Caco-2 (cell line): ENCODE measurements at regions not wholly inside any gene's neighbourhood (a gene's known extent, or its start where the extent isn't known, plus 50 kb on each side); places are given as distances from the start of the nearest gene placed in this dataset.

Experiments used
- BruUV-seq: library from RNA; stranded (reverse); fragments of 400-500 nt; replicated peaks from 2 replicates; lab custom pipeline; 2021; lab: Mats Ljungman, UMichigan
- CTCF ChIA-PET: fragments of 300-600 bp; sonication (Branson Sonifier 250); formaldehyde crosslinking; loops from one replicate; lab custom pipeline; 2022; ENCODE audit warnings: antibody characterized with exemption; lab: Charles Lee
- POLR2A ChIA-PET: fragments of 300-600 bp; sonication (Branson Sonifier 250); formaldehyde crosslinking; loops from one replicate; lab custom pipeline; 2022; ENCODE audit warnings: antibody characterized with exemption; lab: Charles Lee
- DNase-seq, 2 experiments: peaks; one replicate each; pipeline versions ENCODE4 v3.0.0 to v3.0.0-alpha.2; 2020 to 2022
- H3K27me3 ChIP-seq: replicated peaks from 2 replicates; pipeline ENCODE4 v1.6.0; 2011; ENCODE audit warnings: low read length; ENCODE audit not compliant: control insufficient read depth, insufficient read depth
- H3K36me3 ChIP-seq: 2 replicates; pipeline ENCODE4 v1.5.1; 2011; ENCODE audit warnings: low read length; ENCODE audit not compliant: control insufficient read depth, insufficient read depth
- H3K4me1 ChIP-seq: fragments of 250-450 bp; sonication (Bioruptor Pico); 2 replicates; pipeline ENCODE4 v1.5.1; 2020; ENCODE audit warnings: mild to moderate bottlenecking
- H3K4me3 ChIP-seq: 2 replicates; pipeline ENCODE4 v1.5.1; 2011; ENCODE audit warnings: low read depth, mild to moderate bottlenecking, control low read depth, low read length
- H3K9me3 ChIP-seq: fragments of 250-450 bp; sonication (Bioruptor Pico); 2 replicates; pipeline ENCODE4 v1.5.1; 2020; ENCODE audit warnings: mild to moderate bottlenecking, moderate library complexity
- H3K27ac Mint-ChIP-seq: one replicate; pipeline ENCODE4 v1.8.0; 2022; ENCODE audit warnings: mixed read lengths; ENCODE audit not compliant: unreplicated experiment
- H3K27me3 Mint-ChIP-seq: one replicate; pipeline ENCODE4 v1.8.0; 2022; ENCODE audit warnings: mixed read lengths; ENCODE audit not compliant: insufficient read depth, unreplicated experiment
- H3K36me3 Mint-ChIP-seq: one replicate; pipeline ENCODE4 v1.8.0; 2022; ENCODE audit warnings: mild to moderate bottlenecking, mixed read lengths; ENCODE audit not compliant: insufficient read depth, unreplicated experiment
- H3K4me1 Mint-ChIP-seq: one replicate; pipeline ENCODE4 v1.8.0; 2022; ENCODE audit warnings: low read depth, mixed read lengths; ENCODE audit not compliant: unreplicated experiment
- H3K4me3 Mint-ChIP-seq: one replicate; pipeline ENCODE4 v1.8.0; 2022; ENCODE audit warnings: mild to moderate bottlenecking, moderate library complexity, mixed read lengths; ENCODE audit not compliant: unreplicated experiment
- H3K9me3 Mint-ChIP-seq: one replicate; pipeline ENCODE4 v1.8.0; 2022; ENCODE audit warnings: mixed read lengths; ENCODE audit not compliant: unreplicated experiment
- intact Hi-C: fragments of 100-400 bp; cut with micrococcal nuclease; formaldehyde crosslinking; loops from one replicate; pipeline ENCODE4 v1.10.0; 2022; ENCODE audit not compliant: unreplicated experiment
- TF ChIP-seq, protein P1 (sequence below), 2 experiments: fragments of 200-600 bp in 1 of 2; IDR thresholded peaks; 1 replicate in 1 of 2; 2 replicates in 1 of 2; pipeline versions ENCODE4 v1.5.1 to v1.8.0; 2011 to 2022; ENCODE audit warnings: antibody characterized with exemption in 1 of 2, control low read depth in 1 of 2, inconsistent platforms in 1 of 2, low read depth in 1 of 2, low read length in 1 of 2, mild to moderate bottlenecking in 1 of 2, moderate library complexity in 1 of 2; ENCODE audit not compliant: insufficient read depth in 1 of 2, severe bottlenecking in 1 of 2, unreplicated experiment in 1 of 2

DNA sequence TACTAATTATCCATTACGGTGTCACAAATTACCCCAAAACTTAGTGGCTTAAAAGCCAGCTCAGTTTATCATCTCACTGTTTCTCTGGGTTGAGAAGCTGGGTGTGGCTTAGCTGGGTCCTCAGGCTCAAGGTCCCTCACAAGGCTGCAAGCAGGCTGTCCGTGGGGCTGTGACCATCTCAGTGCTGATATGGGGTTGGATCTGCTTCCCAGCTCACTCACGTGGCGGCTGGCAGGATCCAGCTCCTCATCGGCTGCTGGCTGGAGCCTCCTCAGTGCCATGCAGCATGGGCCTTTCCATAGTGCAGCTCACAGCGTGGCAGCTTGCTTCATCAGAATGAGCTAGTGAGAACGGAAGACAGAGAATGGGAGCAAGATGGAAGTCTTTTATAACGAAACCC lies 128.5 kb upstream of the CPEB4 start:
- no peaks in the 10 kb centered on the region for H3K36me3 Mint-ChIP-seq
- H3K27ac Mint-ChIP-seq, result no peak overlapping the region
- ChIA-PET CTCF (no interaction called here), POLR2A (no interaction called here)
- no TSS peak for BruUV-seq
- H3K27me3 Mint-ChIP-seq, result no peaks in the 10 kb centered on the region
- Histone ChIP-seq H3K27me3 (no peaks in the 10 kb centered on the region), H3K36me3 (no peaks in the 10 kb centered on the region), H3K4me3 (no peak overlapping the region), H3K9me3 (no peaks in the 10 kb centered on the region), H3K4me1 (peaks cover 23% of the 10 kb centered on the region)
- no peaks in the 10 kb centered on the region for H3K9me3 Mint-ChIP-seq
- no peak overlapping the region for H3K4me3 Mint-ChIP-seq
- no peak for DNase-seq
- TF ChIP-seq, protein P1, sequence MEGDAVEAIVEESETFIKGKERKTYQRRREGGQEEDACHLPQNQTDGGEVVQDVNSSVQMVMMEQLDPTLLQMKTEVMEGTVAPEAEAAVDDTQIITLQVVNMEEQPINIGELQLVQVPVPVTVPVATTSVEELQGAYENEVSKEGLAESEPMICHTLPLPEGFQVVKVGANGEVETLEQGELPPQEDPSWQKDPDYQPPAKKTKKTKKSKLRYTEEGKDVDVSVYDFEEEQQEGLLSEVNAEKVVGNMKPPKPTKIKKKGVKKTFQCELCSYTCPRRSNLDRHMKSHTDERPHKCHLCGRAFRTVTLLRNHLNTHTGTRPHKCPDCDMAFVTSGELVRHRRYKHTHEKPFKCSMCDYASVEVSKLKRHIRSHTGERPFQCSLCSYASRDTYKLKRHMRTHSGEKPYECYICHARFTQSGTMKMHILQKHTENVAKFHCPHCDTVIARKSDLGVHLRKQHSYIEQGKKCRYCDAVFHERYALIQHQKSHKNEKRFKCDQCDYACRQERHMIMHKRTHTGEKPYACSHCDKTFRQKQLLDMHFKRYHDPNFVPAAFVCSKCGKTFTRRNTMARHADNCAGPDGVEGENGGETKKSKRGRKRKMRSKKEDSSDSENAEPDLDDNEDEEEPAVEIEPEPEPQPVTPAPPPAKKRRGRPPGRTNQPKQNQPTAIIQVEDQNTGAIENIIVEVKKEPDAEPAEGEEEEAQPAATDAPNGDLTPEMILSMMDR (IDR thresholded peaks at IDR 0.05; ENCODE audit: insufficient read depth in 1 of 2, low read depth in 1 of 2, low read length in 1 of 2, severe bottlenecking in 1 of 2, unreplicated experiment in 1 of 2), result no peak
- intact Hi-C loops, result loop anchor here (10.0 kb wide), 1 partner anchor 75 kb away; no protein-coding TSS in a partner anchor
- H3K4me1 Mint-ChIP-seq, result peaks cover 10% of the 10 kb centered on the region

DNA sequence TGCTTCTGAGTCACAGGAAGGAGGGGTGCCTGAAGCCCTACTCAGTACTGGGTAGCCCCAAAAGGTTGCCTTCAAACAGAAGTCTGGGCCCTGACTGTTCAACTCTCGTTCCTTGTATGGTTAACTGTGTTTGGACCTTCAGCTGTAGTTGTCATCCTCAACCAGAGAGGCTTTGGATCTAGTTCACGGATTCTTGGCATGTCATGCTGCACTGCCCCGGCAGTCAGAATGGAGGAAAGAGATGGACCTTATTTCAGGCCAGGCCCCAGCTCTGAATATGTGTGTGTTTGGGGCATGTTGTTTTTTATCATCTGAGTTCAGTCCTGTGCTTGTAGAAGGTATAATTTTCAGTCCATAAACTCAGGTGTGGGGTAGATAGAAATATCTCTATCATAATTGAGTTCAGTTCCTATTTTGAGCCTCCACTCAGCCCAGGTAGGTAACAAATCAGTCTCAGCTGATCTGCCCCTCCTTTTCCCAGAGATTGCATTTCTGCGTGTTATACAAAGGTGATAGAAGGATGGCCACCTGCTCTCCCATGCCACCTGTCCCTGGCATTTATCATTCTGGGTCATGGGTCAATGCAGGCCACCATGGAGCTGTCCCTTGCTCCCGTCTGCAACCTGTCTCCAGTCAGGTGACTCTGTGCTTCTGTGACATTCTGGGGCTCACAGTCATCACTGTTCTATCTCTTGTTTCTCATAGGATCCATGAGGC lies 127.5 kb upstream of the CPEB4 start:
- DNase-seq, result no peak
- no TSS peak for BruUV-seq
- Mint-ChIP-seq H3K27me3 (no peaks in the 10 kb centered on the region), H3K4me3 (no peak overlapping the region), H3K9me3 (no peaks in the 10 kb centered on the region), H3K36me3 (no peaks in the 10 kb centered on the region), H3K27ac (no peak overlapping the region), H3K4me1 (peaks cover 10% of the 10 kb centered on the region)
- ChIA-PET POLR2A (no interaction called here), CTCF (no interaction called here)
- H3K4me1 ChIP-seq, result peaks cover 26% of the 10 kb centered on the region
- no peaks in the 10 kb centered on the region for H3K27me3 ChIP-seq
- intact Hi-C loops, result loop anchor here (10.0 kb wide), 1 partner anchor 76 kb away; no protein-coding TSS in a partner anchor
- TF ChIP-seq, protein P1 (IDR thresholded peaks at IDR 0.05; ENCODE audit: insufficient read depth in 1 of 2, low read depth in 1 of 2, low read length in 1 of 2, severe bottlenecking in 1 of 2, unreplicated experiment in 1 of 2), result no peak
- H3K36me3 ChIP-seq, result no peaks in the 10 kb centered on the region
- no peak overlapping the region for H3K4me3 ChIP-seq
- no peaks in the 10 kb centered on the region for H3K9me3 ChIP-seq

DNA sequence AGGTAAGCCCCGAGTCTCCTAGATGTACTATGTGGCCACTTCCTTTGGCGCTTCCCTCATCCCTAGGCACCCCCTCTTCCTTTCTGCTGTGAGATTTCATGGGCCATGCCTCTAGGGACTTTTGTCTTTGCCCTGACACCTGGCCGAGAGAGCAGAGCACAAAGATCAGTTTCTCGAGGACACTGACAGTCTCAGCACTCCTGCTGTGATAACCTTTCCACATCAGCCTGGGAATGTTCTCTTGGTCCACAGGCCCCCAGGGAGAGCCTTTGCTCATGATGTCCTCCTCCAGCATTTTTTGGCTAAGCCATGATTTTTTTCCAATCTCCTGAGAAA lies 127.0 kb upstream of the CPEB4 start:
- POLR2A ChIA-PET, result no interaction called here
- BruUV-seq, result no TSS peak
- DNase-seq, result no peak
- Mint-ChIP-seq H3K4me3 (no peak overlapping the region), H3K27me3 (no peaks in the 10 kb centered on the region), H3K4me1 (peaks cover 15% of the 10 kb centered on the region), H3K36me3 (no peaks in the 10 kb centered on the region), H3K9me3 (no peaks in the 10 kb centered on the region), H3K27ac (no peak overlapping the region)
- TF ChIP-seq, protein P1 (IDR thresholded peaks at IDR 0.05; ENCODE audit: insufficient read depth in 1 of 2, low read depth in 1 of 2, low read length in 1 of 2, severe bottlenecking in 1 of 2, unreplicated experiment in 1 of 2), result no peak
- no peaks in the 10 kb centered on the region for H3K9me3 ChIP-seq
- H3K4me3 ChIP-seq, result no peak overlapping the region
- H3K4me1 ChIP-seq, result peaks cover 29% of the 10 kb centered on the region
- CTCF ChIA-PET, result no interaction called here
- H3K27me3 ChIP-seq, result no peaks in the 10 kb centered on the region
- no peaks in the 10 kb centered on the region for H3K36me3 ChIP-seq
- intact Hi-C loops, result loop anchor here (10.0 kb wide), 1 partner anchor 76 kb away; no protein-coding TSS in a partner anchor
